MG63 (cell line): ENCODE measurements at regions not wholly inside any gene's neighbourhood (a gene's known extent, or its start where the extent isn't known, plus 50 kb on each side); places are given as distances from the start of the nearest gene placed in this dataset.
"Not testable (repeated sequence)": the region's sequence is repeated elsewhere in the genome, so short reads cannot be mapped to it uniquely, and the experiment has no call there.

Experiments
- DNase-seq: peaks from one replicate; pipeline ENCODE4 v3.0.0-alpha.2; 2020
- H3K27me3 ChIP-seq: fragments of 250-450 bp; sonication (Bioruptor Pico); 2 replicates; pipeline ENCODE4 v1.5.1; 2020; ENCODE audit warnings: mild to moderate bottlenecking, moderate library complexity
- H3K36me3 ChIP-seq: fragments of 250-450 bp; sonication (Bioruptor Pico); 2 replicates; pipeline ENCODE4 v1.5.1; 2020; ENCODE audit warnings: mild to moderate bottlenecking, moderate library complexity
- H3K4me3 ChIP-seq: fragments of 250-450 bp; sonication (Bioruptor Pico); 2 replicates; pipeline ENCODE4 v1.5.1; 2020; ENCODE audit warnings: mild to moderate bottlenecking, moderate library complexity
- H3K9me3 ChIP-seq: fragments of 250-450 bp; sonication (Bioruptor Pico); 2 replicates; pipeline ENCODE4 v1.5.1; 2020; ENCODE audit warnings: mild to moderate bottlenecking, moderate library complexity

DNA sequence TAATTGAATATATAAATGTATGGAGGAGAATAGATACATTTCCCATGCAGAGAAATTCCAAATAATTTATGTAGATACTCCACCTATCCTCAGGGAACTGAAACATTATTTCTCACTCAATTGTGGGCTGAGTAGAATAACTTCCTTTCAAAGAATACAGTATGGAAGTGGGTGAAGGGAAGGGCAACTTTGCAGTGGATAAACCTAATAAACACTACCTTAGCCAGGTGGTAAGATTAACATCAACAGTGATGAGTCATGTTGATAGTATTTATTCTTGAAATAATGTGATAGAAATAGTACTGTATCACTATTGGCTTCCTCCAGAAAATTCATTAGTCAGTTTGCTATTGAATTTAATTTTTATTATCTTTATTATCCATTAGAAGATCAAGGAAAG lies 716.4 kb upstream of the CHAC2 start:
- no peak for DNase-seq
- Histone ChIP-seq H3K36me3 (no peaks in the 10 kb centered on the region), H3K9me3 (no peaks in the 10 kb centered on the region), H3K27me3 (no peaks in the 10 kb centered on the region), H3K4me3 (no peak overlapping the region)

DNA sequence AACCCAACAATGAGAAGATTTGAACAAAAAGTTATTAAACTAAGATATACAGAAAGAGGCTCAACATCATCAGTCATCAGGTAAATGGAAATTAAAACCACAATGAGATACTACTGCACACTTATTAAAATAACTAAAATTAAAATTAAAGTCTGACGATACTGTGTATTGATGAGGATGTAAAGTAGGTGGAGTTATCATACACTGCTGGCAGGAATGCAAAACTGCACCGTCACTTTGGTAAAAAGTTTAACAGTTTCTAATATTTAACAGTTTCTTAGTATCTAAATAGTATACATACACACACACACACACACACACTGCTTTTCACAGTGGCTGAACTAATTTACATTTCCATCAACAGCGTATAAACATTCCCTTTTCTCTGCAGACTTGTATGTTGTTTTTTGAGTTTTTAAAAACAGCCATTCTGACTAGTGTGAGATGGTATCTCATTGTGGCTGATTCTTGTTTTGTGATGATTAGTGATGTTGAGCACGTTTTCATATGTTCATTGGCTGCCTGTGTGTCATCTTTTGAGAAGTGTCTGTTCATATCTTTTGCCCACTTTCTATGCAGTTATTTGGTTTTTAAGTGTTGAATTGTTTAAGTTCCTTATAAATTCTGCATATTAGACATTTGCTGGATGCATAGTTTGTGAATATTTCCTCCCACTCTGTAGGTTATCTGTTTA lies 726.9 kb upstream of the CHAC2 start:
- Histone ChIP-seq H3K4me3 (no peak overlapping the region), H3K9me3 (no peaks in the 10 kb centered on the region), H3K27me3 (no peaks in the 10 kb centered on the region), H3K36me3 (no peaks in the 10 kb centered on the region)
- no peak for DNase-seq

DNA sequence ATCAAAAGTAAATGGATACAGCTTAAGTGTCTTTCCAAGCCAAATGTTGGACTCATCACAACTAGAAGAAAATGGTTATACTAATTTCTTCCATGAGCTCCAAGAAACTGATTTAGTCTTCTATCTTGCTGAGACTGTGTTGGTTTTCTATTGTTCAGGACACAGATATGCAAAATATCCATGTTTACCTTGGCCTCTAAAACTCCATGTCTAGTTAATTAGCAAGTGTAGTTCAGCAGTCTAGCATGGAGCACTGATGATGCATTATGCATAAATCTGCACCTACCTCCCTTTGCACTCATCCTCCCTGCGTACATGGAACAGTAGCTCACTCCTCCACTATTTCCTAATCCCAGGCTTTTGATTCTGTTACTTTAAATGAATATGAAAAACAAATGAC lies 731.4 kb upstream of the CHAC2 start:
- no peak overlapping the region for H3K4me3 ChIP-seq
- no peaks in the 10 kb centered on the region for H3K9me3 ChIP-seq
- no peak for DNase-seq
- no peaks in the 10 kb centered on the region for H3K27me3 ChIP-seq
- no peaks in the 10 kb centered on the region for H3K36me3 ChIP-seq

DNA sequence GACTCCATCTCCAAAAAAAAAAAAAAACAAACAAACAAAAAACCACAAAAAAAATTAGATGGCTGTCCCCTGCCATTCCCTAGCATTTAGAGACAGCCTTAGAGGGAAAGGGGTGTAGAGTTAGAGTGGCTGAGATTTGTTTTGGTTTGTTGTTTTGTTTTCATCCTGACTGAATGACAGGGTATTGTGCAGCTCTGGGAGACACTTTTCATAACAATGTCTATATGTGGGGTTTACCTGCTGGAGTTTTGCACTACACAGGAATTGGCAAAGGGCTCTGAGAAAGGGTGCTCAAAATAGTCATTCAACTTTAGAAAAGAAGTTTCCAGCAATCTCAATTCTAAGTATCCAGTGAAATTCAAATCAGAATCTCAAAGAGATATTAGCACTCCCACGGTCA lies 732.5 kb upstream of the CHAC2 start:
- H3K36me3 ChIP-seq, result no peaks in the 10 kb centered on the region
- no peaks in the 10 kb centered on the region for H3K27me3 ChIP-seq
- H3K9me3 ChIP-seq, result no peaks in the 10 kb centered on the region
- no peak overlapping the region for H3K4me3 ChIP-seq
- no peak for DNase-seq

DNA sequence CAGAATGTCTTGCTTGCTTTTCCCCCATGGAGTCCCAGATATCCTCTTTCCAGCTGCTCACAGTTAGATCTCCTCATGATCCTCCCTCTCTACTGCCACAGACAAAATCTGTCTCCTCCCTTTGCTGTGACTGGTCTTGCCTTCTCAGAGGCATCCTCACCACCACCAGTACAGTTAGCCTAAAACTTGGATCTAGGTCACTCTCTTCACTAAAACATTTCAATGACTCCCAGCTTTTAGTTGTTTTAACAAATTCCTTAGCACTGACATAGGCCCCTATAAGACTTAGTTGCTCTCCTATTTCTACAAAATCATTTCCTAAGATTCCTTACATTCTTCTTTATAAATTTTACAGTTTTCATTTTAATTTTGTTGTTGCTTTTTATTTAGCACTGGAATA lies 734.2 kb upstream of the CHAC2 start:
- peak; percentile 16 for DNase-seq

GRCh38 chr2:53028746-53029423 lies 738.7 kb upstream of the CHAC2 start:
- Histone ChIP-seq H3K36me3 (no peaks in the 10 kb centered on the region), H3K27me3 (no peaks in the 10 kb centered on the region), H3K9me3 (no peaks in the 10 kb centered on the region), H3K4me3 (no peak overlapping the region)
- no peak for DNase-seq

More for the DNA sequence above, 734.2 kb upstream of the CHAC2 start:
- Histone ChIP-seq H3K9me3 (no peaks in the 10 kb centered on the region), H3K4me3 (no peak overlapping the region), H3K27me3 (no peaks in the 10 kb centered on the region), H3K36me3 (no peaks in the 10 kb centered on the region)

DNA sequence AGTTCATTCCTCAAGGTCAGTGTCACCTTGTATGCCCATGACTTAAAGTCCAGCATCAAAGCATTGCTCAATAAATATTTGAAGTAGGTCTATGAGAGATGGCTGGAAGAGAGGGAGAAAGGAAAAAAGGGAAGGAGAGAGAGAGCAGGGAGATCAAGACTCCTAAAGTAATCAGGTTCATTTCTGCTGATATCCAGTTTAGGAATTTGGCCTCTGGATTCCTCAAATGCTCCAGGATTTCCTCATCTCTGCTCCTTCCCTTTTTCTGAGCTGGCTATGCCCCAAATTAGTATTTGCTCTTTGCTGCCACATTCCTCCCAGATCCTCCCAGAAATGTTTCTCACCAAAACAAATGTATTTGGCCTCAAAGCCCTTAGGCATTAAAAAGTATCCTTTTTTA lies 739.4 kb upstream of the CHAC2 start:
- Histone ChIP-seq H3K36me3 (no peaks in the 10 kb centered on the region), H3K4me3 (no peak overlapping the region), H3K9me3 (no peaks in the 10 kb centered on the region), H3K27me3 (no peaks in the 10 kb centered on the region)
- peak; percentile 2 for DNase-seq

DNA sequence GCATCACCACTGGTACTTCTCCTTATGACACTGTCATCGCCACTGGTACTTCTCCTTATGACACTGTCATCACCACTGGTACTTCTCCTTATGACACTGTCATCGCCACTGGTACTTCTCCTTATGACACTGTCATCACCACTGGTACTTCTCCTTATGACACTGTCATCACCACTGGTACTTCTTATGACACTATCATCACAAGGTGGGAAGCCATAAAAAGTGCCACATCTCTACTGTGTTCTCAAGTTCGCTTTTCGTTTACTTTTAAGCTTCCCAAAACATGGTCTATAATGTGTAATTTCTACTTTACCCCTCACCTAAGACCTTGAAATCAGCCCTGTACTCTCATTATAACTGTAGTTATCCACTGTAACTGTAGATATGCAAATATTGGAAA lies 745.4 kb upstream of the CHAC2 start:
- H3K36me3 ChIP-seq, DNase-seq, H3K27me3 ChIP-seq, H3K9me3 ChIP-seq, H3K4me3 ChIP-seq: not testable (repeated sequence)

DNA sequence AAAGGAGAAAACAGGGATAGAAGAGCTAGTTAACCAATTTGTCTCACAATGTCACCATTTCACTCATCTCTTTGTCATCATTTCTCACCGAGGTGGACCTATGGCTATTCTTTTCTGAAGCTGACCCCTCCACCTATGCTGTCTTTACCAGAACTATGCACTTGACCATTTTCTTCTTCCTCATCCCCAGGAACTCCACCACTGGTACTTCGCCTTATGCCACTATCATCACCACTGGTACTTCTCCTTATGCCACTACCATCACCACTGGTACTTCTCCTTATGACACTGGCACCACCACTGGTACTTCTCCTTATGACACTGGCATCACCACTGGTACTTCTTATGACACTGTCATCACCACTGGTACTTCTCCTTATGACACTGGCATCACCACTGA lies 745.8 kb upstream of the CHAC2 start:
- no peak for DNase-seq
- H3K4me3 ChIP-seq, result no peak overlapping the region
- no peaks in the 10 kb centered on the region for H3K36me3 ChIP-seq
- no peaks in the 10 kb centered on the region; the same call in 1 of the 2 replicates for H3K27me3 ChIP-seq
- H3K9me3 ChIP-seq, result no peaks in the 10 kb centered on the region

DNA sequence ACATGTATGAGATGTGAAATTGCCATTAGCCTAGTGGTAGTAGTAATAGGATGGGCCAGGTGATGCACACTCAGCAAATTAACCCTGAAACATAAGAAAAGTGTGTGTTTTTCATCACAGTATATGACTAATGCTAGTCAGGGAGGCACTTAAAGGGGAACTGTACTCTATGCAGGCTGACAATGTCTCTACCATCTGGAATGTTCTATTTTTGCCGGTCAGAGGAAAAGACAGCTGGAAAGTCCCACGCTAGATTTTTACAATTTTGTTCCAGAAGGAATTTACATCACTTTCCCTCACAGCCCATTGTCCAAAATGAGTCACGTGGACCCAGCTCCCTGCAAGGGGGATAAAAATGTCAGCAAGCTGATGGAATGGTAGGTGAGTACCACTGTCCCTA lies 746.3 kb upstream of the CHAC2 start:
- H3K36me3 ChIP-seq, result no peaks in the 10 kb centered on the region
- no peak for DNase-seq
- H3K4me3 ChIP-seq, result no peak overlapping the region
- H3K9me3 ChIP-seq, result no peaks in the 10 kb centered on the region
- no peaks in the 10 kb centered on the region; the same call in 1 of the 2 replicates for H3K27me3 ChIP-seq

- no peaks in the 10 kb centered on the region; the same call in 1 of the 2 replicates for H3K27me3 ChIP-seq
These were observed 748.7 kb upstream of the CHAC2 start for GRCh38 chr2:53018825-53019425.

GRCh38 chr2:53006980-53007379 lies 760.6 kb upstream of the CHAC2 start:
- no peaks in the 10 kb centered on the region for H3K36me3 ChIP-seq
- H3K9me3 ChIP-seq, result no peaks in the 10 kb centered on the region
- H3K4me3 ChIP-seq, result no peak overlapping the region
- no peak for DNase-seq
- no peaks in the 10 kb centered on the region for H3K27me3 ChIP-seq

More at GRCh38 chr2:53018825-53019425, 748.7 kb upstream of the CHAC2 start:
- DNase-seq, result no peak
- Histone ChIP-seq H3K4me3 (no peak overlapping the region), H3K9me3 (no peaks in the 10 kb centered on the region), H3K36me3 (no peaks in the 10 kb centered on the region)

DNA sequence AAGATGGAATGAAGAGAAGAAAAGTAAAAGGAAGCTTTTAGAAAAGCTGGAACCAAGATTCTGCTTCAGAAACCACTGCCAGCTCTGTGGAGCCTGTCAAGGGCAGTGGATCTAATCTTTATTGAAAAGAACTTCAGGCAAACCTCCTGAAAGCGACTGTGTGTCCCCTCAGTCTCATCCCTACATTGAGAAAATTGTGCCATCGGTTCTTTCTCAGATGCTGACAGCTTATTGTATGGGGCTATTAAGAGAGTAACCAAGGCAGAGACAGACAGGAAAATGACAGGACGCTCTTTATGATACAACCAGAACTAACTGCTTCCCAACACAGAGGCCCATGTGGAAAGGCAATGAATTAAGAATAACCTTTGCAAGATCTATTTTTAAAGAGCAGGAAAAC lies 763.2 kb upstream of the CHAC2 start:
- no peak for DNase-seq
- no peaks in the 10 kb centered on the region for H3K9me3 ChIP-seq
- H3K4me3 ChIP-seq, result no peak overlapping the region
- no peaks in the 10 kb centered on the region for H3K36me3 ChIP-seq
- H3K27me3 ChIP-seq, result no peaks in the 10 kb centered on the region

- no peak for DNase-seq
- H3K9me3 ChIP-seq, result 0 out of 2 replicates have a peak, but pooled peaks cover 4% of the 10 kb centered on the region
- H3K36me3 ChIP-seq, result no peaks in the 10 kb centered on the region
- H3K4me3 ChIP-seq, result no peak overlapping the region
- no peaks in the 10 kb centered on the region for H3K27me3 ChIP-seq
These were observed 772.2 kb upstream of the CHAC2 start for GRCh38 chr2:52995424-52995823.

DNA sequence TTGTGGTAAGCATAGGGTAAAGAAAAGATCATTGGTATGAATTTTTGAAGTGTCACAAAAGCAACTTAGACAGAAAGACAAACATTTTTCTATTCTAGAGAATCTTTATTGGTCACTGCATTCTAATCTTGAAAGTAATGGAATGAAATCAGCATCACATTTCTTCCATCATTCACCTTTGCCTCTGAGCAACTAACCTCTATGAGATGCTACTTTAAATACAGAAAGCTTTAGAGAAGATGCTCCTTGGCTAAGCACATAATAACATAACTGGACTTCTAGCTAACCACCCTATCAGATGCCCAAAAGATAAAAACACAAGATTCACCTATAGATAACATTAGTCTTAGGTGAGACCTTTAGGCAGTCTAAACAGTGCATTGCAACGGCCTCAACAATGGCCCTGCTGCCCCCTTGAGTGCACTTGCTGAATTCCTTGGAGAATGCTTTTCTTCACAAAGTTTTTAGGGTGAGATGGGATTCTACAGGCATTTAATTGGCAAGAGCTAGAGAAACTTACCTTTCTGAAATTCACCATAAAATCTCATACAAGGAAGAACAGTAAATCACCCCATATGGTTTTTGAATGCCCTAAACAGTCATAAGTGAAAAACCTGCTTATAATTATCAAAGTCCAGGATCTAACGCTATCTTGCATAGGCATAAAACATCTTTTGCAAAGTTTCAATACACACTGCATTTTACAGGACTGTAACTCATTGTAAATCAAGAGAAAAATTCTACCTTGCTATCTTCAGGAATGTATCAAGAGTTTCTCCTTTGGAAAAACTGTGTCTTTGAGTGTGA lies 791.3 kb upstream of the CHAC2 start:
- Histone ChIP-seq H3K36me3 (no peaks in the 10 kb centered on the region), H3K4me3 (no peak overlapping the region), H3K27me3 (no peaks in the 10 kb centered on the region), H3K9me3 (no peaks in the 10 kb centered on the region; the same call in 1 of the 2 replicates)
- peak; percentile 3 for DNase-seq

DNA sequence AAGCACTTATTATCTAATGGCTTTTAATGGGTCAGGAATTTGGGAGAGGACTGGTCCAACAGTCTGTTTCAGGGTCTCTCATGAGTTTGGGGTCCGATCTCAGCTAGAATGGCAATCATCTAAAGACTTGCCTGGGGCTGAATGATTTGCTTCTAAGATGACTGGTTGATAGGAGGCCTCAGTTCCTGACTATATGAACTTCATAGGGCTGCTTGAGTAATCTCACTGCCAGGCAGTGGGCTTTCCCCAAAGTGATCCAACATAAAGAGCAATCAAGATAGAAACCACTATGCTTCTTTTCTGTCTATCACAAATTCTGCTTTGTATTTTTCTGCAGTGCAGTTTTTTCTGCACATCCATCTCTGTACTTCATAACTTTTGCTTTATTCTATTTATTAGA lies 793.5 kb upstream of the CHAC2 start:
- Histone ChIP-seq H3K9me3 (no peaks in the 10 kb centered on the region), H3K4me3 (no peak overlapping the region), H3K27me3 (no peaks in the 10 kb centered on the region), H3K36me3 (no peaks in the 10 kb centered on the region)
- no peak for DNase-seq

- Histone ChIP-seq H3K27me3 (no peaks in the 10 kb centered on the region), H3K36me3 (no peaks in the 10 kb centered on the region), H3K4me3 (no peak overlapping the region), H3K9me3 (no peaks in the 10 kb centered on the region)
- DNase-seq, result no peak
These were observed 797.0 kb upstream of the CHAC2 start for GRCh38 chr2:52970642-52971041.
